HG02798 (cell line): ENCODE measurements at regions not wholly inside any gene's neighbourhood (a gene's known extent, or its start where the extent isn't known, plus 50 kb on each side); places are given as distances from the start of the nearest gene placed in this dataset.
A peak's percentile ranks its signal among the peaks of the same experiment; 100 is the strongest.

Experiments used
- ATAC-seq: cut with Tn5 transposase; IDR thresholded peaks from one replicate; pipeline ENCODE4 v1.9.1; 2021; ENCODE audit warnings: mild to moderate bottlenecking; ENCODE audit not compliant: unreplicated experiment, poor library complexity

- ATAC-seq, result no peak
These were observed 362.3 kb upstream of the MTPN start for GRCh38 chr7:136339464-136339863.

- ATAC-seq, result no peak
These were observed 359.8 kb upstream of the MTPN start for GRCh38 chr7:136336932-136337331.

DNA sequence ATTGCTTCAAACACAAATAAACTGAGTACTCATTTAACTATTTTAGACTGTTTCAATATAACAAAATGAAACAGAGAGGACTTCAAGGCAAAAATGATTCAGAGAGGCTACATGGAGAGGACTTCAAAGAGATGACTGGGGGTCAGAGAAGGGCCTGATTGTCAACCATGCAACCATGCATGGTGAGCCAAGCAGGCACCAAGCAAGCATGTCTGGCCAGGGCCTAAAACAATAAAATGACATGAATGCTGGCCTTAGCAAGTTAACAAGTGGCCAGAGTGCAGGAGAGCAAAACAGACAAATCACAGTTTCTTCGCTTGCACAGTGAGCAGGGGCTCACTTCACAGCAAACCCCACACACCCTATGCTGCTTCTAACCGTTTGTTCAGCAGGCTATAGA is 356.5 kb upstream of the MTPN start:
- no peak for ATAC-seq

DNA sequence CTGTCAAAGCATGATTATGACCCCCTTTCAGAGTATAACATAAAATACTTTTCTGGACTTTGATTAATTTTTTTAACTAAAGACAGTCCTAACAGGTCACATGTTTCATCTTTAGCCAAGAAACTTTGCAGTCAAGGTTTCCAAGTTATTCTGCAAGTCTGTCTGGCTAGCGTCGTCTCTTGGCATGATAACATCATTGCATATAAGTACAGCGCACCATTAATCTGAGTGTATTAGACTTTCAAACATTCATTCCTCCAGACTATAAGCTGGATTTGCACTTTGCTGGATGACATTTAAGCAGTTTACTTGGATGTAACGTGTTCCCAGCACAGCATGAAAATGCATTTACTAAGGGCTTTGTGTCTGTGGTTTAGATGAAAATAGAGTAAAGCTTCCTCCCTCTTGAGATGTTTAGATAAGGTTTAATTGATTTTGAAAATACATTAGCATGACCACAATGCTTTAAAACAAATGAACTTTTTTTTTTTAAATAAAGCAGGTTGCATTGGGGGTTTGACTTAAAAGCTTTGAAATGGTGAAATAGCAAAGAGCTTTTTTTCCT is 349.0 kb upstream of the MTPN start:
- no peak for ATAC-seq

DNA sequence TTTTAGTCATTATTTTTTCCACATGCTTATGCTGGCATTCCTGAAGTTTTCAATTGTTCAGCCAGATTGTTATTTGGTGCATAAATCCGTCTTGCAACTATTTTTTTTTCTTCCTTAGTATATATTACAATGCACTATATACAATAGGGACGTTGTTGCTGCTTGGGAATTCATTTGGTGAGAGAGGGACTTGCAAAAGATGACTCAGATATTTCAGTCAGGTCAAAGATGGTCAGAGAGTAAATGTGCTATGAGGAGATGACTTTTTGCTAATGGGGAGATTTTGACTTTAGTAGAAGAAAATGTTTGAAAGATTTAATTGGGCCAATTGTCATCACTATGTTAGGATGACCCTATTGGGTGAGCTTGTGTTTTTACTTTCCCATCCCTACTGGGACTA is 348.4 kb upstream of the MTPN start:
- no peak for ATAC-seq

- no peak for ATAC-seq
These were observed 347.9 kb upstream of the MTPN start for GRCh38 chr7:136325027-136325426.

GRCh38 chr7:136324073-136324704 is 347.0 kb upstream of the MTPN start:
- ATAC-seq, result no peak

GRCh38 chr7:136312592-136312991 is 335.4 kb upstream of the MTPN start:
- ATAC-seq, result peak; percentile 46

- ATAC-seq, result no peak
These were observed 332.2 kb upstream of the MTPN start for GRCh38 chr7:136309407-136309806.

GRCh38 chr7:136308230-136308629 is 331.1 kb upstream of the MTPN start:
- ATAC-seq, result no peak

DNA sequence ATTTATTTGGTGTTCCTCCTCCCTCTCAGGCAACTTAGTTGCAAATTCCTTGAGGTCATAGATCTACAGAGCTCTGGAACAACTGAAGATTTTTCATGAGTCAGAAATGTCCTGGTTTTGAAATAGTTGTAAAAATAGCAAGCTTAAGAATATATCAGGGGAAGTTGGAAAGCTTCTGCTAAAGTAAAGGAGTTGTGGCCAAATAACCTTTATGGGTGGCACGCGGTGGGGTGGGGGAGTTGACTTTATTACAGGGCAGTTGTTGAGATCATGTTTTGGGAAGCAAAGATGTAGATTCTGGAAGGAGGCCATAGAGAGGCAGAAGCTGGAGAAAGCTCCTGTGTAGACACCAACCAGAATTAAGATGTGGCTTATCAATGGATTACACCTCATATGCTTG is 326.0 kb upstream of the MTPN start:
- no peak for ATAC-seq

GRCh38 chr7:136302049-136302448 is 324.9 kb upstream of the MTPN start:
- no peak for ATAC-seq

GRCh38 chr7:136294977-136295376 is 317.8 kb upstream of the MTPN start:
- no peak for ATAC-seq

DNA sequence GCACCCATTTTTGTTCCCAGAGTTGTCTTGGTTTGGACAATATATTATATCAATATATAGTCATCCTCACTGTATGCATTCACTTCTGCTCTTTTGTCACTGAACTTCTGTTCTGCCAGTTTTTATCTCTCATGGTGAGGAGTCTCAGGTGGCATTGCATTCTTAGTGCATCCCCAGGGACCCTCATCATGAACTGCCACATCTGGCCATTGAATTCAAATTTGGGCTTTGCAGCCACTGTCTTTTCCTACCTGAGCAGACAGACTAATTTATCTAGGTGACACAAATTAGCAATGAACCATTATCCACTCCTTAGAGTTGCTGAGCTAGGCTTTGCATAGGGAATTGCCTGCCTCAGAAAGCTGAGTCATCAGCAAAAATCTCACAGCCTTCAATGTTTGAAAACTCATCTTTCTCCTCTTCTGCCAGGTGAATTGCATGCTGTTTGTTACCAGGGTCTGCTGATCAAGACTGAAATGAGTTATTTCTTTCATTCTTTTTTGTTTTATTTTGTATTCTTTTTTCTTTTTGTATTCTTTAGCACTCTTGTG is 316.8 kb upstream of the MTPN start:
- no peak for ATAC-seq

- ATAC-seq, result peak; percentile 87
These were observed 316.1 kb upstream of the MTPN start for GRCh38 chr7:136293272-136293671.

- no peak for ATAC-seq
These were observed 315.2 kb upstream of the MTPN start for GRCh38 chr7:136292365-136292764.

- no peak for ATAC-seq
These were observed 313.2 kb upstream of the MTPN start for GRCh38 chr7:136290351-136290750.

DNA sequence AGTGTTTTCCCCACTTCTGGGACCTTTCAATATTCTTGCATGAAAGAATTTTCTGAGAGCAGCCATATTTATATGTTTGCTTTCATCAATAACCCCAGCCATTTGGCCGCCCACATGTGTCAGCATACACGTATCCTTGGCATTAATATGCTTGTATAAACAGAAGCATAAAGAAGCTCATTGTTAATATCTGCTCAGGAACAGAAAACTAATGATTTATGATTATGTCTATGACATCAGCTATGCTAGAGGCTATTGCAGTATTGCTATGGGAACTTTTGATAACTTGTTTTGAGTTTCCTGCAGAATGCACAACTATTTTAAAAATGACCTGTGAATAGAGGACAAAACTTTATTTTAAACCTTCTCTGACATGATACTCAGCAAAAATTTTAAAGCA is 300.9 kb upstream of the MTPN start:
- no peak for ATAC-seq

GRCh38 chr7:136275794-136276193 is 298.6 kb upstream of the MTPN start:
- ATAC-seq, result no peak

- ATAC-seq, result no peak
These were observed 297.6 kb upstream of the MTPN start for GRCh38 chr7:136274636-136275345.

DNA sequence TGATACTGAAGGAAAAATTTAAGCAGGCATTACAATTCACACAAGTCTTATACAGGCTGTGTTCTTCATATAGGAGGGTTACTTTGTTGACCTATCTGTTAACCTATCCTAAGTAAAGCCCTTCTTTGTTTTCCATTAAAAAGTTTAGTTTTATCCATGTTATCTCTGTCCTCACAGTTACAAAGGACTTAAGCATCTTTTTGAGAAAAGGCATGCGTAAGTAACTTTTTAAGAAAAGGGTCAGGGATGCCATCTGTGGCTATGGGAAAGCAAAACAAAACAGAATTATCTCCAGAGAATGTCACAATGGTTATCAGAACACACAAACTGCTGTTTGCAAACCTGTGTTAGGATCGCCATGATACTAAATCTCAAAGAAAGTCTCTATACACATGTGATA is 295.8 kb upstream of the MTPN start:
- no peak for ATAC-seq

- no peak for ATAC-seq
These were observed 290.7 kb upstream of the MTPN start for GRCh38 chr7:136267822-136268221.
